Stimulated activated CD4-positive, alpha-beta T cell treated with anti-CD3 and anti-CD28 coated beads, Interleukin-12 subunit alpha, Interleukin-12 subunit beta, amount 100 ng/mL, for 24 hours (primary cell): ENCODE measurements at regions not wholly inside any gene's neighbourhood (a gene's known extent, or its start where the extent isn't known, plus 50 kb on each side); places are given as distances from the start of the nearest gene placed in this dataset.

Experiments
- DNase-seq, 2 experiments: peaks; one replicate each; pipeline ENCODE4 v3.0.0-alpha.2; 2020; ENCODE audit warnings: low read depth in 2 of 2

DNA sequence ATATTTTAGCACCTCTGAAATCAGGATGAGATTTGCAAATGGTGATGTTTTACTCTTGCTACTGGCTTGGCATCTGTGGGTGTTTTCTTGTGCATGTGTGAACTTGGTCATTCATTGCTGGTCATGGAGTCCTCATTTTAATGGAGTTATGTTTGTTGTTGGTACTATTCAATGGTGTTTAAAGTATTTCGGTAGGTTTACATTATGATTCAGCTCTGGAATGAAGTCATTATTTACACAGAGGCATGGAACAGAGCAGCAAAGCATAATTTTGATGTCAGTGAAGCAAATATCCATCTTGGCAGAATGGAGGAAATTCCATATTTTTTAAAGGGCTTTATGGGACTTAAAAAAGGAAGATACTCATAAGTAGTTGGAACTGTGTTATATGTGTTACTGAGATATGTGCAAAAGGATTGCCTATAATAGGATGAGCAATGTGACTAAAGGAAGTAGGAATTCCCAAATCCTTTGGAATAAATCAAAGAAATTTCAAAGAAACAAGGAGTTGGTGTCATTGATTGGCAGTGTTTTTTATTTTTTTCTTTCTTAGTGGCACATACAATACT is 147.4 kb downstream of the ACTBL2 start:
- DNase-seq, result no peak

DNA sequence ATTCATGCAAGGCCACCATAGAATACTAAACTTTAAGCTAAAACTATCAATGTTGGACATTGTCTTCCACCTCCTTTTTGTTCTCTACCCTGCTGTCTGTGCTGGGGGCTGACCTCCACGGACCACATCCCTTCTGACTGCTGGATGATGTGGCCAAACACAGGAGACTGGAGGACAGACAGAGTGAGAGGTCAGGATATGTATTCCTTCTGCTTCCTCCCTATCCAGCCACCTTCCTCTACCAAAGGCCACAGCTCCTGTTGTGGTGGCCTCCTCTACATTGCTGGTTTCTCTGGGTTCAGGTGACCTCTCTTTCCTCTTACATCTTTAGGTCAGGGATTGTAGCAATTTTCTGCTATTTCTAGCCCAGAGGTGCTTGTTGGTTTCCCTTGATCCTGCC is 148.1 kb downstream of the ACTBL2 start:
- DNase-seq, result no peak

DNA sequence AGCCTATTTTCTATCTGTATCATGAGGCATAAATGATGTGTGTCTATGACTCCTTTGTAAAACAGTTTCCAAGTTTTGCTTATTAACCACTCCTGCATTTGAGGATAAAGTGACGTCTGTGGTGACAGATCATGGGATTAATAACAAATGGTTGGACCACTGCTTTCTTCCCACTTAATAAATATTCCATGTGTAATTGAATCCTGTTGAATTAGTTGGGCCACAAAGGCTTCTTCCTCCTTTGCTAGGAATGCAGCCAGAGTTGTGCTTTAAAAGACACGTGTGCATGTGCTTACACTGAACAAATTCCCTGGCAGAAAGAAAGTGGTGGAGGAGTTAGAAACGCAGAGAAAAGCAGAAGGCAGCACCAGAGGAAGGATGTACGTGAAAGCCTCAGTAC is 150.2 kb downstream of the ACTBL2 start:
- no peak for DNase-seq

DNA sequence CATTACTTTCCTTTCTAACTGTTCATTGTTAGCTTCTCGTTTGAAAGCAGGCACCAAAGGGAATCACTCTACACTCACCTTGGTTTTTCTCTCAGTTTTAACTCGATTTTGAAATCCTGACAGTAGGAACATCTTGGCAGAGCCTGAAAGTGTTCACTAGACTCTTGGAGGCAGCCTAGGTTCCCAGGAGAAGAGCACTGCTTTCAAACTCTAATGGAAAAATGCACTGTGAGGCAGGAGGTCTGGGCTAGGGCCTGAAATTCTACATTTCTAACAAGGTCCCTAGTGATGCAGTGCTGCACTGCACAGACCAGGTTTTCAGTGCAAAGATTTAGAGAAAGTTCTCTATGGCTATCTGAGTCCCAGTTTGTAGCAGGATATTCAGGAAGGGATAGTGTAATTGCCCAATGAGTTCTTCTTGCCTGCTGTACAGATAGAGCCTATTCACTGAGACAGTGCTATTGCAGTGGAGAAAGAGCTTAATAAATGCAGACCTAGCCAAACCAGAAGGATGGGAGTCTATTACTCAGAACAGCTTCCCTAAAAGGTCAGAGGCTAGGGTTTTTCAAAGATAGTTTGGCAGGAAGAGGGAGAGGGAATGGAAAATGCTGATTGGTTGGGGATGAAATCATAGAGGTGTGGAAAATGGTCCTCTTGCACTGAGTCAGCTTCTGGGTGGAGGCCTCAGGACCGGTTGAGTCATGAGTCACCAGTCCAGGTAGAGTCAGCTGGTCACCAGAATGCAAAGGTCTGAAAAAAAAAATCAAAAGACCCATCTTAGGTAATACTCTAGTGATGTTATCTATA is 153.9 kb downstream of the GPBP1 start:
- no peak for DNase-seq

DNA sequence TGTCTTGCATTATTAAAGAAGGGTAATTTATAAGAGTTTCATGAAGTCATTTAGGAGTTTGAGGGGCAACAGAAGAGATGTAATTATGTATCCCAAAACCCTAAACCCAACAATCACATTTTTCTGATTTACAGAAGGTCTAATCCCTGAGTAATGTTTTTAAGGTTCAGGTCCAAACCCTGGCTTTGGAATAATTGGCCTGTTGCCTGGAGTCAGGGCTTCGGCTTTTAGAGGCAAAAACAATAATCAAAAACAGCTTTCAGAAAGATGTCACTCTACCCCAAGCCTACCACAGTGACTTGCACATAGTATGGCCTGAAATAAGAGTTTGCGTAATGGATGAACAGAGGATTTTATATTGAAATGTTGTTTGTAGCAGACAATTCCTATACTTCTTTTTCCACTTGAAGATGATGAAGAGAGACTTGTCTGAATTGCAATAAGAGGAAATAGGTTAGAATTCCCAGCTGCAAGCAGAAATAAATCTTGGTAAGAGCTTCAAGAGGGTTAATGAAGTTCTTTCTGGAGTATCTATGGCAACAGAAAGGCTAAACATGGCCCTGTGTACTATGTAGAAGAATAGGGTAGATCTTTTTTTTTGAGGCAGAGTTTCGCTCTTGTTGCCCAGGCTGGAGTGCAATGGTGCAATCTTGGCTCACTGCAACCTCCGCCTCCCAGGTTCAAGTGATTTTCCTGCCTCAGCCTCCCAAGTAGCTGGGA is 152.0 kb downstream of the GPBP1 start:
- no peak for DNase-seq

DNA sequence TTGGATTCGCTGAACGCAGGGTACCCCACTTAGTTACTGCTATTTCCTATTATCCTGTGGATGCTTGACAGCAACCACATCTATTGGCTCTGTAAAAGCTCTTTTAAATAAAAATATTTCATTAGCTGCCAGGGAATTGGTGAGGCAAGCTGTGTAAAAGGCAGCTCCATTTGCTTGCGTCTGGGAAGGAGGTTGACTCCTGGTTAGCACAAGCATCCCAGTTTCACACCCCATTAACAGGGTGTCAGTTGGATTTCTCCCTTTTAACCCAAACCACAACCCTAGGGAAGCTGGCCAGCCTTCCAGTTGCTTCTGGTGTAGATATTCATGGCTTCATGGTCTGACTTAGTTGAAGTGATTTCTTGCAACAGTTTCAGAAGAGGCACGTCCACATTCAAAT is 151.0 kb downstream of the GPBP1 start:
- DNase-seq, result no peak

DNA sequence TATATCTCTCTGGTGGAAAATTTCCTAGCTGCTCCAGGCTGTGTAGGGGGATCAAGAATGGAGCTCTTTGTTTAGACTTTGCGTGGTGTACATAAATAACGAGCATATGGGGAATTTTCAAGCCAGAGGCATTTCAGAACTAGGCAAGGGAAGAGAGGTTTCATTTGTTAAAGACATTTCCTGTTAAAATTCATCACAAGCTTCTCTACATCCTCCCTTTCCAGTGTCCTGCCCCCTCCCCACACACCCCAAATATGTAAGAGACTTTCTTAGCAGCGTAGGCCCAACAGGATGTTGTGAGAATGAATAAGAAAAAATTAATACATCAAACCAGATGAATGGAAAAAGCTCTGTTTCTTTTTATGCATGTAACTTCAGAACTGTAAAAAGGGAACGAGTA is 150.3 kb downstream of the GPBP1 start:
- no peak for DNase-seq

DNA sequence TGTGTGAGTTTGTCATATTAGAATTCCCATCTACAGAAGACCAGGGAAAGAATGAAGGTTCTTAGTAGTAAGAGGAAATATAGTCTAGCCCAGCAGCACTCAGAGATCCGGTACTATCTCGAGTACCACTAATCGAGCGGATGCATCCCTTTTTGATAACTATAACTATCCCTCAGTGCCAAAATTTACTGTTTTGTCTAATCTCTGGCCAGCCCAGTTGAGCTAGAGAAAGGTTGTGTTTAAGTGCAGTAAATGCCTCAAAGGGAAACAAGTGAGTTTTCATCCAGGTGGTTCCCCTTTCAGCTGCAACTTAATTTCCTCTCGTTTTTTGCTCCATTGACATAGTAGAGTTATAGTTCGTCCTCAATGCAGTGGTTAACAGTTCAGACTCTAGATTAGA is 146.7 kb downstream of the GPBP1 start:
- DNase-seq, result no peak

DNA sequence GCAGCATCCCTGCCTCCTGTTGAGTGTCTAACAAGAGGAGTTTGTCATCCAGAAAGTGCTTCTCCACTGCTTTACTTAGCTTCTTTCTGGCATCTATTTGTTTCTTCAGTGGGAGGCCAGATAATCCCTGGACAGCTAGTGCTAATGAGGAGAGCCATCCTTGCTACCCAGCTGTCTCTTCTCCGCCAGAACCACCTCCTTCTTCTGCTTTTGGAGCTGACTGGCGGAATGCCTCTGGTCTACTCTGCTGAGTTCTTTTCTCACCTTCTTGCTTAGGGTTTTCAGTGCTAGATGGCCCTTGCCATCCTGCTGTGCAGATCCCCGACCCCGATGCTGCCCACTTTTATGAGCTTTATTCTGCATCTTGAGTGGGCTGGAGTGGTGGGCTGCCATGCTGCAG is 145.8 kb downstream of the GPBP1 start:
- DNase-seq, result no peak

DNA sequence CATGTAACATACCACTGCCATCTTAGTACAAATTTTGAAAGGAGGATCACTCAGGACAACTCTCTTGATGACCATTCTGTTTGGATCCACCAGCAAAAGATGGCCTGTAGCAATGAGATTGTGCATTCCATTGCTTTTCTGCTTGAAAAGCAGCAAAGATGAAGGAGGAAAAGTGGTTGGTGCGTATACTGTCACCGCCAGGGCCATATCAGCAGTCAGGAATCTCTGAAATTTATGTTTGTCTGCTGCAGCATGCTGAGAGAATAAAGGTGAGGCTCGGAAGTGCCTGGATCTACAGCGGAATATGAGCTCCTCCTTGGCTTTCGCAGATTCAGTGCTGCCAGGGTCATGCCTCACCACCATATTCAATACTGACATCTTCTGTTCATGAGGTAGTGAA is 144.4 kb downstream of the GPBP1 start:
- DNase-seq, result no peak

DNA sequence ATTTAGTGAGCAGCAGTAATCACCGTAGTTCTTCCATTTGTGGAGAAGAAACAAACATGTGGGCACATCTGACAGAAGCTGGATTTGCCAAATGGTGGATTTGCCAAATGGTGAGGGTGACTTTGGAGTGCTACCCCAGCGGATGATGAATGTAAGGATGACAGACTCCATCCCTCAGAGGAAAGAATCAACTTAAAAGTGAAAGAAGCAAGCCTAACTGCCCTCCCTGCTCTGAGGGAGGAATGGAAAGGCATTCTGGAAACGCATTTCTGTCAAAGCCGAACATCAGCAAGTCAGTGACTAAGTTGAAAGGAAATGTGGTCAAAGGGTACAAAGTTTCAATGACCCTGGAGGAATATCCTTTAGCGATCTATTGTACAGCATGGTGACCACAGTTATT is 143.5 kb downstream of the GPBP1 start:
- no peak for DNase-seq

DNA sequence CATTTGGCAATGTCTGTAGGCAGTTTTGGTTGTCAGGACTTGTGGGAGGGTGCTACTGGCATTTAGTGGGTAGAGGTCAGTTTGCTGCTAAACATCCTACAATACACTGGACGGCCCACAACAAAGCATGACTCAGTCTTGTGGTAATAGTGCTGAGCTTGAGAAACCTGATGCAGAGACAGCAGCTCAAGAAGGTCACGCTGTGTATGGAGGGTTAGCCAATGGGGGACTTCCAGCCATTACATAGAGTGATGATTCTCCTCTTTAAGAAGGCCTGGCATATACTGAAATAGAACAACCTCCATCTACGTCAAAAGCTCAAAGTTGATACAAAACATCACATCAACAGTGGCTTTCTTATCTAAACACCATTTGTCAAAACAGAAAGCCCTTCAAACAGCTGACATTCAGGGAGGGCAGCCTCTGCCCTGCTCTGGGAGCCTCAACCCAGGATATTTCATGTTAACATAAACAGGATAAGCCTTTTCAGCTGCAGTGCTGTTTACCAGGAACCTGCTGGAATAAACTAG is 143.0 kb downstream of the GPBP1 start:
- no peak for DNase-seq

DNA sequence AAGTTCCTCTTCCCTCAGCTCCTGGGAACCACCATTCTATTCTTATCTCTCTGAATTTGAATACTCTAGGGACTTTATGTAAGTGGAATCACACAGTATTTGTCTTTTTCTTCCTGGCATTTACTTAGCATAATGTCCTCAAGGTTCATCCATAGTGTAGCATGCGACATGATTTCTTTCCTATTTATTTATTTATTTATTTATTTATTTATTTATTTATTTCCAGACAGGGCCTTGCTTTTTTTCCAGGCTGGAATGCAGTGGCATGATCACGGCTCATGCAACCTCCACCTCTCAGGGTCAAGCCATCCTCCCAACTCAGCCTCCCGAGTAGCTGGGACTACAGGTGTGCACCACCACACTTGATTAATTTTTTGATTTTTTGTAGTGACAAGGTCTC is 142.1 kb downstream of the GPBP1 start:
- no peak for DNase-seq
